WTC11 (cell line): ENCODE measurements at regions not wholly inside any gene's neighbourhood (a gene's known extent, or its start where the extent isn't known, plus 50 kb on each side); places are given as distances from the start of the nearest gene placed in this dataset.

Experiments used
- ATAC-seq: fragments of 200-7000 bp; cut with Tn5 transposase; 2 replicates; pipeline ENCODE4 v1.10.0; 2021; ENCODE audit warnings: mild to moderate bottlenecking, moderate library complexity
- CTCF ChIA-PET: fragments of 300-600 bp; sonication (Branson Sonifier 250); formaldehyde crosslinking; loops from one replicate; lab custom pipeline; 2021; ENCODE audit warnings: antibody characterized with exemption; lab: Charles Lee
- POLR2A ChIA-PET: fragments of 350-600 bp; sonication (Branson Sonifier 250); formaldehyde crosslinking; loops from one replicate; lab custom pipeline; 2021; ENCODE audit warnings: antibody characterized with exemption; lab: Charles Lee
- DNase-seq: peaks from one replicate; pipeline ENCODE4 v3.0.0; 2021; ENCODE audit warnings: low spot score
- H3K27ac Mint-ChIP-seq: 2 replicates; pipeline ENCODE4 v1.8.0; 2021; ENCODE audit warnings: mixed read lengths
- H3K27me3 Mint-ChIP-seq: 2 replicates; pipeline ENCODE4 v1.8.0; 2021; ENCODE audit warnings: low read depth, mild to moderate bottlenecking, moderate library complexity, mixed read lengths
- H3K36me3 Mint-ChIP-seq: 2 replicates; pipeline ENCODE4 v1.8.0; 2021; ENCODE audit warnings: mixed read lengths
- H3K4me1 Mint-ChIP-seq: 2 replicates; pipeline ENCODE4 v1.8.0; 2022; ENCODE audit warnings: mixed read lengths
- H3K4me3 Mint-ChIP-seq: 2 replicates; pipeline ENCODE4 v1.8.0; 2021; ENCODE audit warnings: mild to moderate bottlenecking, moderate library complexity, mixed read lengths
- H3K9me3 Mint-ChIP-seq: 2 replicates; pipeline ENCODE4 v1.8.0; 2021; ENCODE audit warnings: mixed read lengths
- FOXP1 ChIP-seq: sonication (generic); formaldehyde crosslinking; IDR thresholded peaks from 2 replicates; pipeline ENCODE4 v1.8.0; 2022; ENCODE audit warnings: missing genetic modification reagents, mild to moderate bottlenecking, moderate library complexity, borderline replicate concordance
- HMGXB4 ChIP-seq: sonication (generic); formaldehyde crosslinking; IDR thresholded peaks from 2 replicates; pipeline ENCODE4 v1.8.1; 2023; ENCODE audit warnings: mild to moderate bottlenecking, moderate library complexity, missing genetic modification reagents
- IRF1 ChIP-seq: sonication (generic); formaldehyde crosslinking; IDR thresholded peaks from 2 replicates; pipeline ENCODE4 v1.8.0; 2023; ENCODE audit warnings: missing genetic modification reagents
- MAX ChIP-seq: sonication (generic); formaldehyde crosslinking; IDR thresholded peaks from 2 replicates; pipeline ENCODE4 v1.8.0; 2022; ENCODE audit warnings: mild to moderate bottlenecking, missing genetic modification reagents
- MLX ChIP-seq: sonication (generic); formaldehyde crosslinking; IDR thresholded peaks from 2 replicates; pipeline ENCODE4 v1.8.1; 2023; ENCODE audit warnings: mild to moderate bottlenecking, missing genetic modification reagents, moderate library complexity
- MYBL2 ChIP-seq: sonication (generic); formaldehyde crosslinking; IDR thresholded peaks from 2 replicates; pipeline ENCODE4 v1.8.1; 2023; ENCODE audit warnings: mild to moderate bottlenecking, moderate library complexity, missing genetic modification reagents
- NR2C2 ChIP-seq: sonication (generic); formaldehyde crosslinking; IDR thresholded peaks from 2 replicates; pipeline ENCODE4 v1.8.0; 2022; ENCODE audit warnings: mild to moderate bottlenecking, missing genetic modification reagents
- SMAD3 ChIP-seq: sonication (generic); formaldehyde crosslinking; IDR thresholded peaks from 2 replicates; pipeline ENCODE4 v1.8.0; 2022; ENCODE audit warnings: missing genetic modification reagents, mild to moderate bottlenecking, borderline replicate concordance
- ZNF121 ChIP-seq: sonication (generic); formaldehyde crosslinking; IDR thresholded peaks from 2 replicates; pipeline ENCODE4 v1.8.0; 2023; ENCODE audit warnings: missing genetic modification reagents
- ZNF232 ChIP-seq: sonication (generic); formaldehyde crosslinking; IDR thresholded peaks from 2 replicates; pipeline ENCODE4 v1.8.0; 2022; ENCODE audit warnings: mild to moderate bottlenecking, missing genetic modification reagents
- ZNF281 ChIP-seq: sonication (generic); formaldehyde crosslinking; IDR thresholded peaks from 2 replicates; pipeline ENCODE4 v1.8.0; 2023; ENCODE audit warnings: mild to moderate bottlenecking, missing genetic modification reagents
- ZNF396 ChIP-seq: fragments of 250-450 bp; sonication (Bioruptor Pico); IDR thresholded peaks from 2 replicates; pipeline ENCODE4 v1.8.0; 2021; ENCODE audit warnings: mild to moderate bottlenecking, moderate library complexity, borderline replicate concordance
- ZNF425 ChIP-seq: fragments of 250-450 bp; sonication (Bioruptor Pico); conservative IDR thresholded peaks from 2 replicates; pipeline ENCODE4 v1.9.0; 2021; ENCODE audit warnings: mild to moderate bottlenecking
- ZNF532 ChIP-seq: fragments of 250-450 bp; sonication (Bioruptor Pico); IDR thresholded peaks from 2 replicates; pipeline ENCODE4 v1.9.0; 2021; ENCODE audit warnings: mild to moderate bottlenecking, borderline replicate concordance

GRCh38 chr3:141421639-141422319, 53.5 kb downstream of the ZBTB38 start:
- ATAC-seq (peak; percentile 29), DNase-seq (no peak)
- no peak overlapping the region for H3K27ac Mint-ChIP-seq
- peaks cover 12% of the 10 kb centered on the region for H3K4me1 Mint-ChIP-seq
- TF ChIP-seq SMAD3 (CRISPR knock-in tag): no peak
- no peak for TF ChIP-seq ZNF532
- no peak for TF ChIP-seq HMGXB4
- no peak for TF ChIP-seq MAX
- no peak for TF ChIP-seq MLX
- TF ChIP-seq MYBL2: no peak
- no peak for TF ChIP-seq NR2C2 (CRISPR knock-in tag)
- no peak for TF ChIP-seq ZNF121
- TF ChIP-seq ZNF281: no peak
- no peak for TF ChIP-seq FOXP1 (CRISPR knock-in tag)
- TF ChIP-seq ZNF232: no peak
- TF ChIP-seq IRF1 (CRISPR knock-in tag): no peak
- TF ChIP-seq ZNF425 (CRISPR knock-in tag): no peak
- TF ChIP-seq ZNF396 (CRISPR knock-in tag): no peak
- no peaks in the 10 kb centered on the region for H3K27me3 Mint-ChIP-seq
- CTCF ChIA-PET: interaction anchor here (0.7 to 3.2 kb wide), 4 partner anchors 11 to 200 kb away, joined by 3 to 13 read pairs (median 5); no protein-coding TSS in a partner anchor
- no peak overlapping the region for H3K4me3 Mint-ChIP-seq
- H3K9me3 Mint-ChIP-seq: peaks cover 4% of the 10 kb centered on the region; the same call in 1 of the 2 replicates
- H3K36me3 Mint-ChIP-seq: no peaks in the 10 kb centered on the region
- POLR2A ChIA-PET: no interaction called here
